ENCODE measurements at regions not wholly inside any gene's neighbourhood (a gene's known extent, or its start where the extent isn't known, plus 50 kb on each side); places are given as distances from the start of the nearest gene placed in this dataset.

GRCh38 chr22:26897384-26897783 lies 240.0 kb downstream of the MIAT start:
- no peak for DNase-seq

- no peak for DNase-seq
Observed at GRCh38 chr22:26898946-26899605, 241.7 kb downstream of the MIAT start.

- no peak for DNase-seq
Observed at GRCh38 chr22:26900787-26901186, 243.4 kb downstream of the MIAT start.

- DNase-seq, result no peak
Observed at GRCh38 chr22:26901198-26901816, 243.9 kb downstream of the MIAT start.

GRCh38 chr22:26902401-26903029 lies 245.1 kb downstream of the MIAT start:
- DNase-seq, result no peak

- DNase-seq, result no peak
Observed at GRCh38 chr22:26903030-26903856, 245.9 kb downstream of the MIAT start.

GRCh38 chr22:26904483-26904882 lies 247.1 kb downstream of the MIAT start:
- no peak for DNase-seq

GRCh38 chr22:26905076-26905475 lies 247.7 kb downstream of the MIAT start:
- DNase-seq, result no peak

- no peak for DNase-seq
Observed at GRCh38 chr22:26905640-26906039, 248.3 kb downstream of the MIAT start.

GRCh38 chr22:26906464-26906863 lies 249.1 kb downstream of the MIAT start:
- no peak for DNase-seq

GRCh38 chr22:26907366-26907765 lies 250.0 kb downstream of the MIAT start:
- DNase-seq, result no peak

- no peak for DNase-seq
Observed at GRCh38 chr22:26910845-26911244, 253.5 kb downstream of the MIAT start.

- no peak for DNase-seq
Observed at GRCh38 chr22:26912655-26913345, 255.4 kb downstream of the MIAT start.

GRCh38 chr22:26914519-26915185 lies 257.3 kb downstream of the MIAT start:
- no peak for DNase-seq

- DNase-seq, result no peak
Observed at GRCh38 chr22:26916236-26916635, 258.8 kb downstream of the MIAT start.

GRCh38 chr22:26918226-26918625 lies 260.8 kb downstream of the MIAT start:
- no peak for DNase-seq

GRCh38 chr22:26921726-26922125 lies 264.3 kb downstream of the MIAT start:
- no peak for DNase-seq

GRCh38 chr22:26922806-26923205 lies 265.4 kb downstream of the MIAT start:
- DNase-seq, result no peak

- no peak for DNase-seq
Observed at GRCh38 chr22:26923531-26923930, 266.1 kb downstream of the MIAT start.

GRCh38 chr22:26927821-26928220 lies 270.4 kb downstream of the MIAT start:
- no peak for DNase-seq

- DNase-seq, result no peak
Observed at GRCh38 chr22:26931471-26931870, 274.1 kb downstream of the MIAT start.

GRCh38 chr22:26933105-26933590 lies 275.8 kb downstream of the MIAT start:
- no peak for DNase-seq

Measured in activated CD4-positive, alpha-beta T cell treated with anti-CD3 and anti-CD28 coated beads, Interleukin-2, amount 50 U/mL, for 4 hours (primary cell).